ENCODE measurements at regions not wholly inside any gene's neighbourhood (a gene's known extent, or its start where the extent isn't known, plus 50 kb on each side); places are given as distances from the start of the nearest gene placed in this dataset.

DNA sequence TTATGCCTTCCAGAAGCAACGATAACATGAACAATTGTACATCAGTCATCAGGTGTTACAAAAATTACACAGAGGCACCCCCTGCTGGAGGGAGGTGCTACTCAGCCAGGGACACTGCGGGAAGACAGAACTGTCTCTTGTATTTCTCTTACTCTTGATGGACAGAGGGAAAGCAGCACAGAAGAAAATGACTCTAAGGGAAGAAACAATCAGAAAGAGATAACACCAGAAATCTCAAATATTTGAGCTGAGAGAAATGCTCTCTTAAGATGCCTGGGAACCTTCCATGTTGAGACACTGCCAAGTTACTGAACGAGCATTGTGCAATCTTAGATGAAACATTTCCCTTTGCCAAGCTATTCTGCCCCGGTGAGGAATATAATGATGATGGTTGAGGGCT lies 227.6 kb upstream of the NPSR1 start:
- Histone ChIP-seq H3K27ac (ENCODE audit: insufficient read depth, low read length) (no peak overlapping the region), H4K20me1 (ENCODE audit: insufficient read depth, low read length) (no peaks in the 10 kb centered on the region), H2AFZ (replicated peaks; ENCODE audit: low read length, poor library complexity) (no peak overlapping the region), H4K5ac (ENCODE audit: low read depth, low read length) (no peak overlapping the region), H3K79me1 (ENCODE audit: low read depth in 1 of 2, low read length in 2 of 2) (no peaks in the 10 kb centered on the region), H2AK9ac (replicated peaks; ENCODE audit: low read depth, low read length, poor library complexity) (no peak overlapping the region), H3K4ac (ENCODE audit: low read depth, low read length) (no peak overlapping the region), H3K36me3 (ENCODE audit: control insufficient read depth, insufficient read depth, low read length) (no peaks in the 10 kb centered on the region), H3K4me2 (ENCODE audit: low read depth, low read length) (no peak overlapping the region), H3K14ac (replicated peaks; ENCODE audit: low read depth, low read length) (no peak overlapping the region), H3K9ac (ENCODE audit: low read depth, low read length) (no peak overlapping the region), H2BK5ac (ENCODE audit: low read depth, low read length, poor library complexity, severe bottlenecking) (no peak overlapping the region), H4K8ac (ENCODE audit: low read depth in 2 of 2, low read length in 2 of 2) (no peak overlapping the region), H3K4me1 (ENCODE audit: control insufficient read depth, insufficient read depth, low read length) (no peaks in the 10 kb centered on the region), H2AK5ac (ENCODE audit: low read depth, low read length) (no peak overlapping the region), H3K9me3 (ENCODE audit: control insufficient read depth, insufficient read depth, low read length) (no peaks in the 10 kb centered on the region), H3K27me3 (ENCODE audit: control insufficient read depth, insufficient read depth, low read length) (no peaks in the 10 kb centered on the region), H2BK15ac (ENCODE audit: low read depth, low read length) (no peak overlapping the region), H2BK120ac (ENCODE audit: low read depth, low read length) (no peak overlapping the region), H3K23ac (ENCODE audit: low read depth, low read length) (no peak overlapping the region), H2BK20ac (ENCODE audit: low read depth, low read length) (no peak overlapping the region), H3K9me1 (ENCODE audit: insufficient read depth, low read length) (no peaks in the 10 kb centered on the region), H3K56ac (ENCODE audit: extremely low read depth, insufficient read depth, low read length) (no peak overlapping the region), H4K91ac (ENCODE audit: insufficient read depth, low read depth, low read length) (no peak overlapping the region), H3K18ac (ENCODE audit: low read depth, low read length) (no peak overlapping the region), H3K4me3 (ENCODE audit: insufficient read depth, low read depth, low read length) (no peak overlapping the region)
- ATAC-seq (ENCODE audit: low read depth) (peak; percentile 29; the same call in 1 of the 2 replicates), DNase-seq (peak; percentile 44)
- ChIA-PET CTCF (interaction anchor here (0.7 kb wide), 1 partner anchor 340 kb away, joined by 4 read pairs; no protein-coding TSS in a partner anchor), POLR2A (ENCODE audit: unreplicated experiment) (no interaction called here)
- dilution Hi-C loops (cut with HindIII; ENCODE audit: low sequenced_read_pairs, unreplicated experiment) = no loop called here
- in situ Hi-C loops (cut with MboI; ENCODE audit: low sequenced_read_pairs) = no loop called here
- WGBS, 2 experiments (ENCODE audit: extremely low coverage in 2 of 2, insufficient read length in 1 of 2) = no CpG with 5 or more reads among the region's 4 CpGs
- no TSS peak for BruUV-seq (replicated peaks)
- intact Hi-C loops (cut with micrococcal nuclease) = no loop called here
- TF ChIP-seq RAD21 (IDR thresholded peaks at IDR 0.05; ENCODE audit: low read length) = peak; percentile 28; the same call in 1 of the 2 replicates
- TF ChIP-seq, protein P1, sequence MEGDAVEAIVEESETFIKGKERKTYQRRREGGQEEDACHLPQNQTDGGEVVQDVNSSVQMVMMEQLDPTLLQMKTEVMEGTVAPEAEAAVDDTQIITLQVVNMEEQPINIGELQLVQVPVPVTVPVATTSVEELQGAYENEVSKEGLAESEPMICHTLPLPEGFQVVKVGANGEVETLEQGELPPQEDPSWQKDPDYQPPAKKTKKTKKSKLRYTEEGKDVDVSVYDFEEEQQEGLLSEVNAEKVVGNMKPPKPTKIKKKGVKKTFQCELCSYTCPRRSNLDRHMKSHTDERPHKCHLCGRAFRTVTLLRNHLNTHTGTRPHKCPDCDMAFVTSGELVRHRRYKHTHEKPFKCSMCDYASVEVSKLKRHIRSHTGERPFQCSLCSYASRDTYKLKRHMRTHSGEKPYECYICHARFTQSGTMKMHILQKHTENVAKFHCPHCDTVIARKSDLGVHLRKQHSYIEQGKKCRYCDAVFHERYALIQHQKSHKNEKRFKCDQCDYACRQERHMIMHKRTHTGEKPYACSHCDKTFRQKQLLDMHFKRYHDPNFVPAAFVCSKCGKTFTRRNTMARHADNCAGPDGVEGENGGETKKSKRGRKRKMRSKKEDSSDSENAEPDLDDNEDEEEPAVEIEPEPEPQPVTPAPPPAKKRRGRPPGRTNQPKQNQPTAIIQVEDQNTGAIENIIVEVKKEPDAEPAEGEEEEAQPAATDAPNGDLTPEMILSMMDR (conservative IDR thresholded peaks at IDR 0.05; ENCODE audit: low read depth, low read length) = peak; percentile 20; the same call in 1 of the 2 replicates
- TF ChIP-seq RCOR1 (IDR thresholded peaks at IDR 0.05; ENCODE audit: insufficient replicate concordance, low read length) = no peak
- TF ChIP-seq CEBPB (IDR thresholded peaks at IDR 0.05; ENCODE audit: low read depth, low read length) = peak; percentile 82
- TF ChIP-seq, protein P2, sequence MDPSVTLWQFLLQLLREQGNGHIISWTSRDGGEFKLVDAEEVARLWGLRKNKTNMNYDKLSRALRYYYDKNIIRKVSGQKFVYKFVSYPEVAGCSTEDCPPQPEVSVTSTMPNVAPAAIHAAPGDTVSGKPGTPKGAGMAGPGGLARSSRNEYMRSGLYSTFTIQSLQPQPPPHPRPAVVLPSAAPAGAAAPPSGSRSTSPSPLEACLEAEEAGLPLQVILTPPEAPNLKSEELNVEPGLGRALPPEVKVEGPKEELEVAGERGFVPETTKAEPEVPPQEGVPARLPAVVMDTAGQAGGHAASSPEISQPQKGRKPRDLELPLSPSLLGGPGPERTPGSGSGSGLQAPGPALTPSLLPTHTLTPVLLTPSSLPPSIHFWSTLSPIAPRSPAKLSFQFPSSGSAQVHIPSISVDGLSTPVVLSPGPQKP (IDR thresholded peaks at IDR 0.05; ENCODE audit: borderline replicate concordance, low read depth, low read length) = no peak
- TF ChIP-seq MXI1 (IDR thresholded peaks at IDR 0.05; ENCODE audit: borderline replicate concordance, low read depth, low read length) = no peak

Measured in IMR-90 (cell line).